ENCODE measurements at regions not wholly inside any gene's neighbourhood (a gene's known extent, or its start where the extent isn't known, plus 50 kb on each side); places are given as distances from the start of the nearest gene placed in this dataset.

GRCh38 chr1:90779573-90779972 is 62.5 kb upstream of the BARHL2 start:
- TF ChIP-seq CTCF (IDR thresholded peaks at IDR 0.05) (no peak), POLR2AphosphoS5 (IDR thresholded peaks at IDR 0.05; ENCODE audit: low read depth, low read length) (no peak), TCF7L2 (IDR thresholded peaks at IDR 0.05; ENCODE audit: low read depth, low read length) (no peak), REST (IDR thresholded peaks at IDR 0.05; ENCODE audit: insufficient read depth in 1 of 2, low read depth in 2 of 2, low read length in 1 of 2) (no peak), SIN3A (IDR thresholded peaks at IDR 0.05; ENCODE audit: borderline replicate concordance, insufficient read depth, low read depth, low read length) (no peak)
